H1 (cell line): ENCODE measurements at regions not wholly inside any gene's neighbourhood (a gene's known extent, or its start where the extent isn't known, plus 50 kb on each side); places are given as distances from the start of the nearest gene placed in this dataset.

Experiments used
- ATF2 ChIP-seq: IDR thresholded peaks from 2 replicates; pipeline ENCODE4 v1.6.1; 2012; ENCODE audit warnings: low read length, inconsistent platforms
- ATF3 ChIP-seq: IDR thresholded peaks from 2 replicates; pipeline ENCODE4 v1.6.1; 2011; ENCODE audit warnings: low read depth, mild to moderate bottlenecking, low read length; ENCODE audit not compliant: insufficient read depth
- CTCF ChIP-seq, 3 experiments: IDR thresholded peaks; 1 replicate in 2 of 3; 2 replicates in 1 of 3; pipeline versions ENCODE4 v1.5.1 to v1.6.1; 2011; ENCODE audit warnings: low read length in 3 of 3, mild to moderate bottlenecking in 3 of 3, inconsistent platforms in 2 of 3, low read depth in 1 of 3, moderate library complexity in 1 of 3; ENCODE audit not compliant: insufficient read depth in 1 of 3; ENCODE audit errors: control extremely low read depth in 1 of 3
- JUN ChIP-seq: IDR thresholded peaks from 2 replicates; pipeline ENCODE4 v1.6.1; 2011; ENCODE audit warnings: low read depth, mild to moderate bottlenecking, improper control_type of control experiment, low read length
- JUND ChIP-seq: IDR thresholded peaks from 2 replicates; pipeline ENCODE4 v1.6.1; 2011; ENCODE audit warnings: mild to moderate bottlenecking, improper control_type of control experiment, low read length
- KDM1A ChIP-seq: fragments of 200-600, 300-600 bp; sonication (generic); IDR thresholded peaks from 2 replicates; pipeline ENCODE4 v1.7.1; 2016; ENCODE audit warnings: mild to moderate bottlenecking, low read length, borderline replicate concordance
- MAX ChIP-seq: IDR thresholded peaks from 2 replicates; pipeline ENCODE4 v1.6.1; 2012; ENCODE audit warnings: inconsistent platforms
- POLR2A ChIP-seq, 2 experiments: IDR thresholded peaks; 1 replicate in 1 of 2; 2 replicates in 1 of 2; pipeline ENCODE4 v1.6.1; 2011; ENCODE audit warnings: low read depth in 2 of 2, low read length in 2 of 2, mild to moderate bottlenecking in 2 of 2; ENCODE audit errors: control extremely low read depth in 1 of 2
- POLR2AphosphoS5 ChIP-seq: IDR thresholded peaks from 2 replicates; pipeline ENCODE4 v1.6.1; 2011; ENCODE audit warnings: low read depth, low read length
- RFX5 ChIP-seq: IDR thresholded peaks from 2 replicates; pipeline ENCODE4 v1.6.1; 2011; ENCODE audit warnings: low read depth, low read length, improper control_type of control experiment, borderline replicate concordance
- RNF2 ChIP-seq: fragments of 200-900, 300-1000 bp; sonication (generic); IDR thresholded peaks from 2 replicates; pipeline ENCODE4 v1.7.1; 2016; ENCODE audit warnings: borderline replicate concordance, low read depth, mild to moderate bottlenecking, antibody characterized with exemption, low read length; ENCODE audit not compliant: poor library complexity, severe bottlenecking; ENCODE audit errors: missing control alignments
- SIN3A ChIP-seq, 2 experiments: IDR thresholded peaks in 1 of 2; conservative IDR thresholded peaks in 1 of 2; 2 replicates each; pipeline ENCODE4 v1.6.1; 2011 to 2012; ENCODE audit warnings: low read length in 2 of 2, improper control_type of control experiment in 1 of 2, low read depth in 1 of 2, mild to moderate bottlenecking in 1 of 2
- ZNF274 ChIP-seq: IDR thresholded peaks from 2 replicates; pipeline ENCODE4 v1.7.0; 2012; ENCODE audit warnings: low read length, borderline replicate concordance; ENCODE audit errors: extremely low read depth

- TF ChIP-seq RFX5 (no peak), RNF2 (no peak), ATF3 (no peak), JUND (no peak), KDM1A (no peak), CTCF (IDR thresholded peaks at IDR 0.05; ENCODE audit: control extremely low read depth in 1 of 3, insufficient read depth in 1 of 3, low read depth in 1 of 3, low read length in 3 of 3) (no peak), POLR2AphosphoS5 (no peak), ZNF274 (no peak), JUN (no peak), POLR2A (IDR thresholded peaks at IDR 0.05; ENCODE audit: control extremely low read depth in 1 of 2, low read depth in 2 of 2, low read length in 2 of 2) (no peak), ATF2 (no peak), MAX (no peak), SIN3A (conservative IDR thresholded peaks at IDR 0.05 in 1 of 2, IDR thresholded peaks at IDR 0.05 in 1 of 2; ENCODE audit: low read depth in 1 of 2, low read length in 2 of 2) (no peak)
Observed at GRCh38 chr10:78718032-78718572, 350.7 kb upstream of the ZMIZ1 start.
